B cell (primary cell): ENCODE measurements at regions not wholly inside any gene's neighbourhood (a gene's known extent, or its start where the extent isn't known, plus 50 kb on each side); places are given as distances from the start of the nearest gene placed in this dataset.

Source experiments
- CTCF ChIP-seq: fragments of 200-600 bp; IDR thresholded peaks from one replicate; pipeline ENCODE4 v1.8.0; 2022; ENCODE audit warnings: antibody characterized with exemption, mild to moderate bottlenecking
- EZH2 ChIP-seq: IDR thresholded peaks from 2 replicates; pipeline ENCODE4 v1.6.1; 2012; ENCODE audit warnings: borderline replicate concordance, low read depth, mild to moderate bottlenecking, moderate library complexity, low read length; ENCODE audit not compliant: insufficient read depth, poor library complexity, severe bottlenecking

- TF ChIP-seq CTCF, result no peak
- no peak for TF ChIP-seq EZH2
Measured at GRCh38 chr5:2432076-2432920, 319.2 kb downstream of the IRX2 start.
